Trophoblast cell (in vitro differentiated cells and primary cell): ENCODE measurements at regions not wholly inside any gene's neighbourhood (a gene's known extent, or its start where the extent isn't known, plus 50 kb on each side); places are given as distances from the start of the nearest gene placed in this dataset.

ENCODE experiments used
- DNase-seq, 2 donors: peaks; one replicate each; pipeline ENCODE4 v3.0.0-alpha.2; 2016
- H2AFZ ChIP-seq: 2 replicates; pipeline ENCODE4 v1.6.1; 2013; ENCODE audit warnings: low read length, moderate library complexity, mild to moderate bottlenecking; ENCODE audit not compliant: insufficient read depth, poor library complexity
- H2AK5ac ChIP-seq: 2 replicates; pipeline ENCODE4 v1.6.1; 2013; ENCODE audit warnings: mild to moderate bottlenecking, low read length
- H2BK120ac ChIP-seq: 2 replicates; pipeline ENCODE4 v1.6.1; 2013; ENCODE audit warnings: low read length, mild to moderate bottlenecking, moderate library complexity; ENCODE audit not compliant: insufficient read depth, poor library complexity
- H2BK12ac ChIP-seq: 2 replicates; pipeline ENCODE4 v1.6.1; 2013; ENCODE audit warnings: mild to moderate bottlenecking, low read length, moderate library complexity
- H2BK5ac ChIP-seq: 2 replicates; pipeline ENCODE4 v1.6.1; 2013; ENCODE audit warnings: low read length, low read depth, moderate library complexity, mild to moderate bottlenecking; ENCODE audit not compliant: poor library complexity
- H3K14ac ChIP-seq: 2 replicates; pipeline ENCODE4 v1.6.1; 2013; ENCODE audit warnings: mild to moderate bottlenecking, low read length
- H3K18ac ChIP-seq: 2 replicates; pipeline ENCODE4 v1.6.1; 2013; ENCODE audit warnings: mild to moderate bottlenecking, low read length
- H3K23ac ChIP-seq: 2 replicates; pipeline ENCODE4 v1.6.1; 2013; ENCODE audit warnings: low read length
- H3K27ac ChIP-seq: 2 replicates; pipeline ENCODE4 v1.5.1; 2013; ENCODE audit warnings: low read depth, mild to moderate bottlenecking, inconsistent platforms, low read length, moderate library complexity
- H3K27me3 ChIP-seq: 2 replicates; pipeline ENCODE4 v1.6.1; 2013; ENCODE audit warnings: inconsistent platforms, mild to moderate bottlenecking, low read length, moderate library complexity; ENCODE audit not compliant: insufficient read depth
- H3K36me3 ChIP-seq, 2 experiments: 1 replicate in 1 of 2; 2 replicates in 1 of 2; pipeline ENCODE4 v1.6.1; 2013; ENCODE audit warnings: low read length in 2 of 2, mild to moderate bottlenecking in 2 of 2, moderate library complexity in 1 of 2; ENCODE audit not compliant: insufficient read depth in 2 of 2, control insufficient read depth in 1 of 2
- H3K4ac ChIP-seq: 2 replicates; pipeline ENCODE4 v1.6.1; 2013; ENCODE audit warnings: low read depth, mild to moderate bottlenecking, low read length, moderate library complexity
- H3K4me1 ChIP-seq, 2 experiments: 1 replicate in 1 of 2; 2 replicates in 1 of 2; pipeline ENCODE4 v1.6.1; 2013; ENCODE audit warnings: low read length in 2 of 2, mild to moderate bottlenecking in 2 of 2, moderate library complexity in 1 of 2; ENCODE audit not compliant: insufficient read depth in 2 of 2, control insufficient read depth in 1 of 2
- H3K4me2 ChIP-seq: 2 replicates; pipeline ENCODE4 v1.6.1; 2013; ENCODE audit warnings: inconsistent platforms, mild to moderate bottlenecking, low read length, moderate library complexity
- H3K4me3 ChIP-seq: 2 replicates; pipeline ENCODE4 v1.5.1; 2013; ENCODE audit warnings: mild to moderate bottlenecking, low read depth, low read length, inconsistent platforms
- H3K79me1 ChIP-seq: one replicate; pipeline ENCODE4 v1.6.1; 2013; ENCODE audit warnings: low read length
- H3K79me2 ChIP-seq: 2 replicates; pipeline ENCODE4 v1.6.1; 2013; ENCODE audit warnings: low read length, mild to moderate bottlenecking; ENCODE audit not compliant: control insufficient read depth, insufficient read depth, poor library complexity
- H3K9ac ChIP-seq: 2 replicates; pipeline ENCODE4 v1.6.1; 2013; ENCODE audit warnings: mild to moderate bottlenecking, low read length
- H3K9me3 ChIP-seq: 2 replicates; pipeline ENCODE4 v1.6.1; 2013; ENCODE audit warnings: low read depth, mild to moderate bottlenecking, control low read depth, inconsistent platforms, low read length; ENCODE audit not compliant: insufficient read depth
- H4K12ac ChIP-seq: 2 replicates; pipeline ENCODE4 v1.6.1; 2013; ENCODE audit warnings: low read depth, mild to moderate bottlenecking, low read length, moderate library complexity
- H4K8ac ChIP-seq: 2 replicates; pipeline ENCODE4 v1.6.1; 2013; ENCODE audit warnings: low read depth, mild to moderate bottlenecking, low read length, moderate library complexity
- H4K91ac ChIP-seq: one replicate; pipeline ENCODE4 v1.6.1; 2013; ENCODE audit warnings: low read depth, mild to moderate bottlenecking, low read length, moderate library complexity
- WGBS: extraction: QIAGEN DNeasy Blood & Tissue Kit; methylation state at CpG from one replicate; pipeline ENCODE4 v1.1.7; 2013; ENCODE audit warnings: missing lambda C conversion rate; ENCODE audit not compliant: insufficient read length, insufficient coverage; ENCODE audit errors: extremely low coverage; 5-methylcytosine and 5-hydroxymethylcytosine counted together

DNA sequence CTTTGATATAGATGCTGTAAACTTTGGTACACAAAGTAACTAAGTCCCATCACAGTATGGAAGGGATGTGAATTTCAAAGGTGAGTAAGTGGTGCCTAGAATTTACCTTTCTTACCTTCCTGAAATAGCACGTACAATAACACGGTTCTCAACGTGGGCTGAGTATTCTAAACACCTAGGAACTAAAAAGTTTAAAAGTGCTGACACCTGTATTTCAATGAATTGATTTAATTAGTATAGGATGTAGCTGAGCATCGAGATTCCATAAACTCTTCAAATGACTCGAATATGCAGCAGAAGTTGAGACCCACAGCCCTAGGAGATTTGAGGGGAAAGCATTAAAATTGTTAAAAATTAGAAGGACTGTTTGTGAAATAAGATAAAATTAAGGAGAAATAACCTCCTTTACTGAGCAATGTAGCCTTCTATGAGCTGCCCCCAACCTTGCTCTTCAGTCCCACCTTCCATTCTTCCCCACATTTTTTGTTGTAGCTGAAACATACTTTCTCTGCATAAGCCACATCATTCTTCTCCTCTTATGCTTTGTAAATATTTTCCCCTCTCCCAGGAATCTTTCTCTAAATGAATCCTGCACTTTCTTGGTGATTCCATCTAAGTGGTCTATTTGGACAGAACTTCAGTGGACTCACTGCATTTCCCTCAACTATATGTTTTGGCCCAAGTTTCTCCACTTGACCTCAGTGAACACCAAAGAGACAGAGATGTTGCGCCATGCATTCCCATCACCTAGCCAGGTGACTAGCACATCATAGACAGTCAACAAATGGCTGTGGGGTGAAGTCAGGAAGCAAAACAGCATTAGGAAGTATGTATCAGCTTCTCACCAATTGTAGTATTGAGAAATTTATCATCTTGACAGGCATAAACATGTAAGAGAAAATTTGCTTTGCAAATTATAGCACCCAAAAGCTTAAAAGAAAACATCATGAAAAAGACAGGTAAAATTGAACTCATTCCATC is 156.5 kb upstream of the TAS2R1 start:
- no peak overlapping the region for H4K8ac ChIP-seq
- no peak overlapping the region for H3K14ac ChIP-seq
- no peak overlapping the region for H3K9ac ChIP-seq
- H2BK120ac ChIP-seq: no peak overlapping the region
- H3K4me1 ChIP-seq: peaks cover 7 to 13% of the 10 kb centered on the region in 2 experiments
- no peaks in the 10 kb centered on the region for H3K36me3 ChIP-seq
- no peak overlapping the region for H3K23ac ChIP-seq
- H4K12ac ChIP-seq: no peak overlapping the region
- DNase-seq: no peak
- no peak overlapping the region for H3K4ac ChIP-seq
- no peaks in the 10 kb centered on the region for H3K79me2 ChIP-seq
- H3K27me3 ChIP-seq: no peaks in the 10 kb centered on the region
- H3K9me3 ChIP-seq: peaks cover 2% of the 10 kb centered on the region
- H3K4me3 ChIP-seq: no peak overlapping the region
- peaks cover 6% of the 10 kb centered on the region for H3K79me1 ChIP-seq
- WGBS: no CpG with 5 or more reads among the region's 6 CpGs
- H2AK5ac ChIP-seq: no peak overlapping the region
- no peak overlapping the region for H3K4me2 ChIP-seq
- H3K27ac ChIP-seq: no peak overlapping the region
- H2AFZ ChIP-seq: no peak overlapping the region
- peak overlapping the region; percentile 10 for H2BK12ac ChIP-seq
- no peak overlapping the region for H3K18ac ChIP-seq
- H2BK5ac ChIP-seq: no peak overlapping the region
- no peak overlapping the region for H4K91ac ChIP-seq

DNA sequence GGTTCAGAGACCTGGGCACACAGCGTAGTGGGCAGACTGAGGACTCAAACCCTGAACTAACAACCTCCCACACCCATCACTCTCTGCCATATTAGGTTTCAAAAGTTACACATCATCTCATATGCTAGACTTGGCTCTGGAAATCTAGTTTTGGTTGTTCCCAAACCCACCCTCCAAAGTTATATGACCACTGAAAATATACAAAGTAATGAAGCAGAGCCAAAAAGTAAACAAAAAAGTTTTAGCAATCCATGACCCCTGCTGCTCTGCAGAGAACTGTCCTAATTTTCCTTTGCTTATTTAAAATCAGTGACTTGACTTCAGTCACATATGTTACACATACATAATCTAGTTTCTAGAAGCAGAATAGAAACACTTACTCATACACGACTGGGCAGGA is 155.6 kb upstream of the TAS2R1 start:
- Histone ChIP-seq H3K27me3 (no peaks in the 10 kb centered on the region), H2AFZ (peak overlapping the region; percentile 21), H4K91ac (peak overlapping the region; percentile 51), H3K9ac (no peak overlapping the region), H3K4me2 (no peak overlapping the region), H4K8ac (no peak overlapping the region), H3K27ac (no peak overlapping the region), H2BK12ac (no peak overlapping the region), H3K4ac (no peak overlapping the region), H3K9me3 (no peaks in the 10 kb centered on the region), H3K79me1 (peaks cover 10% of the 10 kb centered on the region), H3K18ac (no peak overlapping the region), H3K36me3 (no peaks in the 10 kb centered on the region), H2BK120ac (no peak overlapping the region), H2BK5ac (no peak overlapping the region), H4K12ac (no peak overlapping the region), H3K79me2 (no peaks in the 10 kb centered on the region), H3K23ac (no peak overlapping the region), H3K4me3 (no peak overlapping the region), H3K4me1 (peaks cover 7 to 19% of the 10 kb centered on the region in 2 experiments), H2AK5ac (no peak overlapping the region), H3K14ac (no peak overlapping the region)
- WGBS: no CpG with 5 or more reads among the region's 2 CpGs
- DNase-seq: no peak

DNA sequence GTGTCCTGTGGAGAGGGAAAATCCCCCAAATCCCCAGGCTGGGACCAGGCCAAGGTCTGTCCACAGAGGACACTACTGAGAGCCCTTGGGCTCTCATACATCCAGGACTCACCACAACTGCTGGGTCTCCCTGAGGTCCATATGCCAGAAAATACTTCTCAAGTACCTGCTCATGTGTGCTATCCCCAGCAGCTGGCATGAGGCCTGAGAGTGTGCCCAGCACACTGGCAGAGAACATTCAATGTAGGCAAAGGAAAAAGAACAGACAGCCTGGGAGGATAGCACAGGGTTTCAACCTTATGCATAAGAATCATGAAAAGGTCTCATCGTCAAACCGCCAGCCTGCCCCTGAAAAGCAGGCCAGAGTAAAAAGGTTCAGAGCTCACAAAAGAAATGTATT is 154.1 kb upstream of the TAS2R1 start:
- Histone ChIP-seq H3K4me1 (peaks cover 7 to 19% of the 10 kb centered on the region in 2 experiments), H4K12ac (no peak overlapping the region), H2BK5ac (no peak overlapping the region), H3K27me3 (no peaks in the 10 kb centered on the region), H2BK12ac (peak overlapping the region; percentile 94), H3K4me2 (no peak overlapping the region), H3K9me3 (no peaks in the 10 kb centered on the region), H3K27ac (no peak overlapping the region), H3K4ac (no peak overlapping the region), H3K79me1 (peaks cover 10% of the 10 kb centered on the region), H3K4me3 (no peak overlapping the region), H3K9ac (no peak overlapping the region), H3K23ac (no peak overlapping the region), H2AK5ac (peak overlapping the region; percentile 90), H3K79me2 (no peaks in the 10 kb centered on the region), H3K14ac (peak overlapping the region; percentile 50), H2AFZ (no peak overlapping the region), H3K36me3 (no peaks in the 10 kb centered on the region), H3K18ac (peak overlapping the region; percentile 33), H2BK120ac (peak overlapping the region; percentile 90), H4K8ac (no peak overlapping the region), H4K91ac (peak overlapping the region; percentile 73)
- WGBS: no CpG with 5 or more reads among the region's 2 CpGs
- DNase-seq: no peak

DNA sequence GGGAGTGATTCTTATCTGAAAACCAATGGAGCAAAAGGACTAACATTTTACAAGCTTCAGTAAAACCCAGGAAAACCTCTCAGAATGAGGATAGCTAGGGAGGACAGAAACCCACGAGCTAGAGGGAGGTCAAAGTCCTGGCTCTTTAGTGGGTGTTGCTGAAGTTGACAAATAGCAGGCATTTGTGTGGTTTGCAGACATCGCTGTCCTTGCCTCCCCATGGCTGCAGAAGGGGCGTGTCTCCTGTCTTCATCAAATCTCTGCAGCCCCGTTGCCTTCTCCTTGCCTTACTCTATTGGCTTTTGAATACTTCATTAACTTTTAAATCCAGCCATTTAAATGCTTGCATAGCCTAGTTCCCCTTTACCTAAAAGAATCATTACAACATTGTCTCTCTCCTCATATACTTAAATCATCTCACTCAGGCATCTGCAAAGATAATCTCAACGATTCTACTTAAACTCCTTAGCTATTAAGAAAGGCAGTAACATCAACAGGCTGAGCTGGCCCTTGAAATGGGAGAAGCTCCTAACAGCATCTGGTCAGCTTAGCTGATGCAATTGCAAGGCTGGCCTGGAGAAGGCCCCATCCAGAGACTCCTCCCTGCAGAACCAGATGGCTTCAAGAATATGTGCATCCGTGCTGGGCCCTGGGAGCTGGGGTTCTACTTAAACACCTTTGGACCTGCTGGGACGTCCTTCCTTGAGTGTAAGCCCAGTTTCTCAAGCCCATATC is 152.8 kb upstream of the TAS2R1 start:
- no peaks in the 10 kb centered on the region for H3K36me3 ChIP-seq
- no peak overlapping the region for H2BK5ac ChIP-seq

More for the DNA sequence above, 152.8 kb upstream of the TAS2R1 start:
- no peaks in the 10 kb centered on the region for H3K27me3 ChIP-seq
- H3K4me2 ChIP-seq: no peak overlapping the region
- H3K79me2 ChIP-seq: no peaks in the 10 kb centered on the region
- no peak overlapping the region for H3K18ac ChIP-seq
- no peak overlapping the region for H2AK5ac ChIP-seq
- H2AFZ ChIP-seq: no peak overlapping the region
- H3K27ac ChIP-seq: peak overlapping the region; percentile 16
- no peak overlapping the region for H3K4ac ChIP-seq
- no peak overlapping the region for H3K9ac ChIP-seq
- H2BK12ac ChIP-seq: peak overlapping the region; percentile 15
- H3K4me3 ChIP-seq: no peak overlapping the region
- H4K12ac ChIP-seq: no peak overlapping the region
- no peak overlapping the region for H4K8ac ChIP-seq
- WGBS: no CpG with 5 or more reads among the region's 7 CpGs
- DNase-seq: no peak
- no peak overlapping the region for H4K91ac ChIP-seq
- H3K23ac ChIP-seq: no peak overlapping the region
- peaks cover 10% of the 10 kb centered on the region for H3K79me1 ChIP-seq
- H3K14ac ChIP-seq: no peak overlapping the region
- H3K4me1 ChIP-seq: peaks cover 7 to 16% of the 10 kb centered on the region in 2 experiments
- peak overlapping the region; percentile 52 for H2BK120ac ChIP-seq
- no peaks in the 10 kb centered on the region for H3K9me3 ChIP-seq
